ENCODE measurements at regions not wholly inside any gene's neighbourhood (a gene's known extent, or its start where the extent isn't known, plus 50 kb on each side); places are given as distances from the start of the nearest gene placed in this dataset.
A peak's percentile ranks its signal among the peaks of the same experiment; 100 is the strongest.

- Mint-ChIP-seq H3K4me1 (ENCODE audit: low read depth) (no peaks in the 10 kb centered on the region), H3K4me3 (no peak overlapping the region), H3K27ac (no peak overlapping the region), H3K9me3 (no peaks in the 10 kb centered on the region), H3K36me3 (ENCODE audit: low read depth) (no peaks in the 10 kb centered on the region), H3K27me3 (peaks cover 22% of the 10 kb centered on the region)
- intact Hi-C loops (cut with micrococcal nuclease) = no loop called here
- no peak for TF ChIP-seq CTCF (IDR thresholded peaks at IDR 0.05)
- ATAC-seq (no peak), DNase-seq (no peak)
- ChIA-PET POLR2A (interaction anchor here (0.7 kb wide), 1 partner anchor 31 kb away, joined by 3 read pairs; no protein-coding TSS in a partner anchor), CTCF (interaction anchor here (5.0 kb wide), 1 partner anchor 9 kb away, joined by 44 read pairs; no protein-coding TSS in a partner anchor)
Observed at GRCh38 chr2:84323890-84324289, 135.2 kb downstream of the SUCLG1 start.

DNA sequence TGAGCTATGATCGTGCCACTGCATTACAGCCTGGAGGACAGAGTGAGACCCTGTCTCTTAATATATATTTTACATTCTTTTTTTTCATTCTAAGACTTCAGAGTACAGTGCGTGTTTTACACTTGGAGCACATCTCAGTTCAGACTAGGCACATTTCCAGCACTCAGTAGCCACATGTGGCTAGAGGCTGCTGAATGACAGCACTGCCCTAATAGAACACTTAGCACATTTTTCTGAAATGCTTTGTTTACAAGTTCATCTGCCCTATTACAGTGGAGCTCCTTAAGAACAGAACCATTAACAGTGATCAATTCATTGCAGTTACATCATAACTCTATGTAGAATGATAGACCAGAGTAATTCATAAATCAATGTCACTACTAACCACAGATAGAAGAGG, 138.1 kb downstream of the SUCLG1 start:
- ATAC-seq = no peak
- ChIA-PET POLR2A (no interaction called here), CTCF (no interaction called here)
- intact Hi-C loops (cut with micrococcal nuclease) = no loop called here
- Mint-ChIP-seq H3K27me3 (peaks cover 18% of the 10 kb centered on the region), H3K27ac (no peak overlapping the region), H3K9me3 (no peaks in the 10 kb centered on the region), H3K4me3 (no peak overlapping the region), H3K36me3 (ENCODE audit: low read depth) (no peaks in the 10 kb centered on the region), H3K4me1 (ENCODE audit: low read depth) (no peaks in the 10 kb centered on the region)
- no peak for TF ChIP-seq CTCF (IDR thresholded peaks at IDR 0.05)
- no peak for DNase-seq

- ATAC-seq (no peak), DNase-seq (no peak)
- no peak overlapping the region for H3K27ac Mint-ChIP-seq
- no peaks in the 10 kb centered on the region for H3K36me3 Mint-ChIP-seq (ENCODE audit: low read depth)
- intact Hi-C loops (cut with micrococcal nuclease) = no loop called here
- TF ChIP-seq CTCF (IDR thresholded peaks at IDR 0.05) = no peak
- no peaks in the 10 kb centered on the region for H3K9me3 Mint-ChIP-seq
- H3K4me1 Mint-ChIP-seq (ENCODE audit: low read depth) = peaks cover 4% of the 10 kb centered on the region
- ChIA-PET CTCF (interaction anchor here (0.5 kb wide), 1 partner anchor 42 kb away, joined by 3 read pairs; no protein-coding TSS in a partner anchor), POLR2A (no interaction called here)
- no peak overlapping the region for H3K4me3 Mint-ChIP-seq
- peaks cover 14% of the 10 kb centered on the region for H3K27me3 Mint-ChIP-seq
Observed at GRCh38 chr2:84319581-84319980, 139.5 kb downstream of the SUCLG1 start.

DNA sequence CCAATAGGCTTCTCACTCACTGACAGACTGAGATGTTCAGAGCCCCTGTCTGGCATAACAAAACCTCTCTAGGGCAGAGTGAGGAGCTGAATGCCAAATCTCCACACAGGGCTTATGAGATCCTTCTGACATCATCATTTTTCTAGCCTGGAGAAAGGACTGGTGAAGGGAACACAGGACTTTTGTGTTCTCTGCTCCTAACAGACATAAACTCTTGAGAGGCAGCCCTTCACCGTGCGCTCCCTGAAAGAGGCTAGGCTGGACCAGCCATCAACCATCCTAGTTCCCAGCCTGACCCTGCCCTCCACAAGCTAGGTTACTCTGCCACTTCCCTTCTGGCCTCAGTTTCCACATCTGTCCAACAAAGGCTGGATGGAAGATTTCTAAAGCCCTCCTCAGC, 141.9 kb downstream of the SUCLG1 start:
- Mint-ChIP-seq H3K27me3 (peaks cover 9% of the 10 kb centered on the region), H3K4me1 (ENCODE audit: low read depth) (peaks cover 4% of the 10 kb centered on the region), H3K9me3 (no peaks in the 10 kb centered on the region), H3K27ac (no peak overlapping the region), H3K4me3 (no peak overlapping the region), H3K36me3 (ENCODE audit: low read depth) (no peaks in the 10 kb centered on the region)
- TF ChIP-seq CTCF (IDR thresholded peaks at IDR 0.05) = no peak
- ChIA-PET POLR2A (no interaction called here), CTCF (interaction anchor here (4.6 kb wide), 1 partner anchor 8 kb away, joined by 44 read pairs; no protein-coding TSS in a partner anchor)
- ATAC-seq (no peak), DNase-seq (no peak)
- intact Hi-C loops (cut with micrococcal nuclease) = no loop called here

- no peaks in the 10 kb centered on the region for H3K9me3 Mint-ChIP-seq
Observed at GRCh38 chr2:84314901-84315330, 144.2 kb downstream of the SUCLG1 start.

More at GRCh38 chr2:84314901-84315330, 144.2 kb downstream of the SUCLG1 start:
- peak; percentile 88 for DNase-seq
- Mint-ChIP-seq H3K36me3 (ENCODE audit: low read depth) (no peaks in the 10 kb centered on the region), H3K27ac (no peak overlapping the region), H3K27me3 (peaks cover 5% of the 10 kb centered on the region), H3K4me1 (ENCODE audit: low read depth) (peaks cover 4% of the 10 kb centered on the region), H3K4me3 (no peak overlapping the region)
- POLR2A ChIA-PET = interaction anchor here (0.6 kb wide), 1 partner anchor 340 kb away, joined by 4 read pairs; no protein-coding TSS in a partner anchor
- CTCF ChIA-PET = interaction anchor here (0.6 to 4.6 kb wide), 28 partner anchors 8 to 556 kb away, joined by 3 to 44 read pairs (median 4); no protein-coding TSS in a partner anchor
- intact Hi-C loops (cut with micrococcal nuclease) = no loop called here
- peak; percentile 94 for ATAC-seq
- peak; percentile 85 for TF ChIP-seq CTCF (IDR thresholded peaks at IDR 0.05)

Measured in activated CD8-positive, alpha-beta T cell treated with anti-CD3 and anti-CD28 coated beads for 36 hours (primary cell).